Astrocyte (in vitro differentiated cells and primary cell): ENCODE measurements at regions not wholly inside any gene's neighbourhood (a gene's known extent, or its start where the extent isn't known, plus 50 kb on each side); places are given as distances from the start of the nearest gene placed in this dataset.

Source experiments
- DNase-seq: peaks from one replicate; pipeline ENCODE4 v3.0.0-alpha.2; 2010; ENCODE audit warnings: low read depth
- FAIRE-seq: peaks from 2 replicates; lab custom pipeline; 2011; peaks lifted over from hg19 to GRCh38; lab: Jason Lieb, UNC
- H2AFZ ChIP-seq: 2 replicates; pipeline ENCODE4 v1.6.0; 2012; ENCODE audit warnings: low read depth, low read length, inconsistent platforms
- H3K27ac ChIP-seq: 2 replicates; pipeline ENCODE4 v1.5.1; 2011; ENCODE audit warnings: low read depth, low read length, inconsistent platforms
- H3K27me3 ChIP-seq: 2 replicates; pipeline ENCODE4 v1.6.0; 2011; ENCODE audit warnings: low read length, inconsistent platforms; ENCODE audit not compliant: insufficient read depth
- H3K36me3 ChIP-seq: 2 replicates; pipeline ENCODE4 v1.5.1; 2011; ENCODE audit warnings: low read length, inconsistent platforms; ENCODE audit not compliant: insufficient read depth
- H3K4me1 ChIP-seq: 2 replicates; pipeline ENCODE4 v1.5.1; 2011; ENCODE audit warnings: low read length, inconsistent platforms; ENCODE audit not compliant: insufficient read depth
- H3K4me2 ChIP-seq: 2 replicates; pipeline ENCODE4 v1.6.0; 2012; ENCODE audit warnings: low read length, inconsistent platforms
- H3K4me3 ChIP-seq: 2 replicates; pipeline ENCODE4 v1.5.1; 2011; ENCODE audit warnings: low read depth, mild to moderate bottlenecking, low read length, inconsistent platforms; ENCODE audit not compliant: insufficient read depth
- H3K79me2 ChIP-seq: 2 replicates; pipeline ENCODE4 v1.6.0; 2012; ENCODE audit warnings: mild to moderate bottlenecking, low read length, inconsistent platforms; ENCODE audit not compliant: insufficient read depth
- H3K9ac ChIP-seq: 2 replicates; pipeline ENCODE4 v1.6.0; 2012; ENCODE audit warnings: mild to moderate bottlenecking, low read length, inconsistent platforms
- H3K9me3 ChIP-seq: 2 replicates; pipeline ENCODE4 v1.5.1; 2012; ENCODE audit warnings: low read depth, mild to moderate bottlenecking, low read length, inconsistent platforms; ENCODE audit not compliant: insufficient read depth
- H4K20me1 ChIP-seq: 2 replicates; pipeline ENCODE4 v1.6.0; 2012; ENCODE audit warnings: low read length, inconsistent platforms; ENCODE audit not compliant: insufficient read depth
- H3K27ac Mint-ChIP-seq: one replicate; pipeline ENCODE4 v1.8.0; 2021; ENCODE audit warnings: mild to moderate bottlenecking, mixed read lengths; ENCODE audit not compliant: unreplicated experiment
- H3K27me3 Mint-ChIP-seq: one replicate; pipeline ENCODE4 v1.8.0; 2021; ENCODE audit warnings: low read depth, mixed read lengths; ENCODE audit not compliant: unreplicated experiment
- H3K36me3 Mint-ChIP-seq: one replicate; pipeline ENCODE4 v1.8.0; 2021; ENCODE audit warnings: low read depth, mixed read lengths; ENCODE audit not compliant: unreplicated experiment
- H3K4me1 Mint-ChIP-seq: one replicate; pipeline ENCODE4 v1.8.0; 2021; ENCODE audit warnings: low read depth, mixed read lengths; ENCODE audit not compliant: unreplicated experiment
- H3K4me3 Mint-ChIP-seq: one replicate; pipeline ENCODE4 v1.8.0; 2021; ENCODE audit warnings: mild to moderate bottlenecking, moderate library complexity, mixed read lengths; ENCODE audit not compliant: unreplicated experiment
- H3K9me3 Mint-ChIP-seq: one replicate; pipeline ENCODE4 v1.8.0; 2021; ENCODE audit warnings: mild to moderate bottlenecking, mixed read lengths; ENCODE audit not compliant: unreplicated experiment
- CTCF ChIP-seq: IDR thresholded peaks from 2 replicates; pipeline ENCODE4 v1.5.1; 2011; ENCODE audit warnings: low read depth, mild to moderate bottlenecking, inconsistent platforms, low read length, moderate library complexity; ENCODE audit not compliant: insufficient read depth
- EZH2 ChIP-seq: IDR thresholded peaks from 2 replicates; pipeline ENCODE4 v1.6.1; 2012; ENCODE audit warnings: mild to moderate bottlenecking, low read length, inconsistent platforms; ENCODE audit not compliant: insufficient read depth

GRCh38 chr5:158135682-158136179, 276.8 kb upstream of the CLINT1 start:
- FAIRE-seq, result no peak
- H3K27ac ChIP-seq, result no peak overlapping the region
- no peak for DNase-seq
- Mint-ChIP-seq H3K27me3 (peaks cover 5% of the 10 kb centered on the region), H3K36me3 (no peaks in the 10 kb centered on the region), H3K4me1 (peaks cover 20% of the 10 kb centered on the region), H3K27ac (no peak overlapping the region), H3K4me3 (no peak overlapping the region), H3K9me3 (peaks cover 5% of the 10 kb centered on the region)
- H3K9me3 ChIP-seq, result no peaks in the 10 kb centered on the region
- no peaks in the 10 kb centered on the region for H3K36me3 ChIP-seq
- H3K27me3 ChIP-seq, result no peaks in the 10 kb centered on the region
- peaks cover 15% of the 10 kb centered on the region for H3K4me1 ChIP-seq
- H4K20me1 ChIP-seq, result no peaks in the 10 kb centered on the region
- H3K9ac ChIP-seq, result no peak overlapping the region
- no peak overlapping the region for H3K4me2 ChIP-seq
- no peak overlapping the region for H3K4me3 ChIP-seq
- H2AFZ ChIP-seq, result no peak overlapping the region
- H3K79me2 ChIP-seq, result no peaks in the 10 kb centered on the region
- TF ChIP-seq EZH2, result no peak
- no peak for TF ChIP-seq CTCF

GRCh38 chr5:158133369-158133768, 274.4 kb upstream of the CLINT1 start:
- no peaks in the 10 kb centered on the region for H3K9me3 Mint-ChIP-seq
- Histone ChIP-seq H3K36me3 (no peaks in the 10 kb centered on the region), H4K20me1 (no peaks in the 10 kb centered on the region), H3K4me1 (no peaks in the 10 kb centered on the region), H3K4me2 (no peak overlapping the region), H3K9me3 (no peaks in the 10 kb centered on the region), H3K79me2 (no peaks in the 10 kb centered on the region), H3K9ac (no peak overlapping the region), H3K27me3 (no peaks in the 10 kb centered on the region), H2AFZ (no peak overlapping the region), H3K27ac (no peak overlapping the region), H3K4me3 (no peak overlapping the region)
- H3K36me3 Mint-ChIP-seq, result no peaks in the 10 kb centered on the region
- DNase-seq (no peak), FAIRE-seq (no peak)
- TF ChIP-seq EZH2 (no peak), CTCF (no peak)
- peaks cover 4% of the 10 kb centered on the region for H3K4me1 Mint-ChIP-seq
- peaks cover 5% of the 10 kb centered on the region for H3K27me3 Mint-ChIP-seq
- no peak overlapping the region for H3K4me3 Mint-ChIP-seq
- no peak overlapping the region for H3K27ac Mint-ChIP-seq

GRCh38 chr5:158127536-158127935, 268.6 kb upstream of the CLINT1 start:
- DNase-seq, result no peak
- Histone ChIP-seq H3K9me3 (no peaks in the 10 kb centered on the region), H3K27me3 (no peaks in the 10 kb centered on the region), H3K4me3 (no peak overlapping the region), H3K4me2 (no peak overlapping the region), H3K4me1 (no peaks in the 10 kb centered on the region), H4K20me1 (no peaks in the 10 kb centered on the region), H3K9ac (no peak overlapping the region), H3K79me2 (no peaks in the 10 kb centered on the region), H3K27ac (no peak overlapping the region), H2AFZ (no peak overlapping the region), H3K36me3 (no peaks in the 10 kb centered on the region)
- no peak overlapping the region for H3K4me3 Mint-ChIP-seq
- H3K4me1 Mint-ChIP-seq, result peaks cover 5% of the 10 kb centered on the region
- FAIRE-seq, result no peak
- no peaks in the 10 kb centered on the region for H3K36me3 Mint-ChIP-seq
- no peak overlapping the region for H3K27ac Mint-ChIP-seq
- TF ChIP-seq CTCF (no peak), EZH2 (no peak)
- H3K27me3 Mint-ChIP-seq, result peaks cover 2% of the 10 kb centered on the region
- H3K9me3 Mint-ChIP-seq, result peaks cover 2% of the 10 kb centered on the region
